ENCODE measurements at regions not wholly inside any gene's neighbourhood (a gene's known extent, or its start where the extent isn't known, plus 50 kb on each side); places are given as distances from the start of the nearest gene placed in this dataset.

GRCh38 chr6:15993716-15994228 is 135.1 kb upstream of the MYLIP start:
- Histone ChIP-seq H3K36me3 (ENCODE audit: control insufficient read depth, insufficient read depth, low read length) (no peaks in the 10 kb centered on the region), H3K4me3 (replicated peaks; ENCODE audit: low read depth, low read length) (no peak overlapping the region), H3K27me3 (replicated peaks; ENCODE audit: control insufficient read depth, insufficient read depth, low read length) (no peaks in the 10 kb centered on the region)
- DNase-seq (ENCODE audit: extremely low read depth, insufficient read length) = no peak
- no peak for TF ChIP-seq CTCF (IDR thresholded peaks at IDR 0.05; ENCODE audit: insufficient read depth, low read length, poor library complexity, severe bottlenecking)

GRCh38 chr6:15990179-15990578 is 138.7 kb upstream of the MYLIP start:
- H3K4me3 ChIP-seq (replicated peaks; ENCODE audit: low read depth, low read length) = no peak overlapping the region
- H3K27me3 ChIP-seq (replicated peaks; ENCODE audit: control insufficient read depth, insufficient read depth, low read length) = no peaks in the 10 kb centered on the region
- TF ChIP-seq CTCF (IDR thresholded peaks at IDR 0.05; ENCODE audit: insufficient read depth, low read length, poor library complexity, severe bottlenecking) = no peak
- DNase-seq (ENCODE audit: extremely low read depth, insufficient read length) = no peak
- H3K36me3 ChIP-seq (ENCODE audit: control insufficient read depth, insufficient read depth, low read length) = no peaks in the 10 kb centered on the region

- no peaks in the 10 kb centered on the region for H3K27me3 ChIP-seq (replicated peaks; ENCODE audit: control insufficient read depth, insufficient read depth, low read length)
- peak; percentile 33 for DNase-seq (ENCODE audit: extremely low read depth, insufficient read length)
- H3K4me3 ChIP-seq (replicated peaks; ENCODE audit: low read depth, low read length) = no peak overlapping the region
- no peak for TF ChIP-seq CTCF (IDR thresholded peaks at IDR 0.05; ENCODE audit: insufficient read depth, low read length, poor library complexity, severe bottlenecking)
- H3K36me3 ChIP-seq (ENCODE audit: control insufficient read depth, insufficient read depth, low read length) = no peaks in the 10 kb centered on the region
These were observed 139.5 kb upstream of the MYLIP start for GRCh38 chr6:15989397-15989796.

GRCh38 chr6:15987569-15987968 is 141.3 kb upstream of the MYLIP start:
- DNase-seq (ENCODE audit: extremely low read depth, insufficient read length) = no peak
- Histone ChIP-seq H3K36me3 (ENCODE audit: control insufficient read depth, insufficient read depth, low read length) (no peaks in the 10 kb centered on the region), H3K4me3 (replicated peaks; ENCODE audit: low read depth, low read length) (no peak overlapping the region), H3K27me3 (replicated peaks; ENCODE audit: control insufficient read depth, insufficient read depth, low read length) (no peaks in the 10 kb centered on the region)
- TF ChIP-seq CTCF (IDR thresholded peaks at IDR 0.05; ENCODE audit: insufficient read depth, low read length, poor library complexity, severe bottlenecking) = no peak

GRCh38 chr6:15986027-15986629 is 142.8 kb upstream of the MYLIP start:
- TF ChIP-seq CTCF (IDR thresholded peaks at IDR 0.05; ENCODE audit: insufficient read depth, low read length, poor library complexity, severe bottlenecking) = no peak
- Histone ChIP-seq H3K4me3 (replicated peaks; ENCODE audit: low read depth, low read length) (no peak overlapping the region), H3K36me3 (ENCODE audit: control insufficient read depth, insufficient read depth, low read length) (no peaks in the 10 kb centered on the region), H3K27me3 (replicated peaks; ENCODE audit: control insufficient read depth, insufficient read depth, low read length) (no peaks in the 10 kb centered on the region)
- DNase-seq (ENCODE audit: extremely low read depth, insufficient read length) = no peak
